ENCODE measurements at regions not wholly inside any gene's neighbourhood (a gene's known extent, or its start where the extent isn't known, plus 50 kb on each side); places are given as distances from the start of the nearest gene placed in this dataset.

GRCh38 chr4:178173771-178174170, 731.5 kb upstream of the AGA start:
- Histone ChIP-seq H3K4me1 (no peaks in the 10 kb centered on the region), H3K36me3 (no peaks in the 10 kb centered on the region), H3K27me3 (no peaks in the 10 kb centered on the region), H3K4me3 (no peak overlapping the region), H3K27ac (no peak overlapping the region), H3K9me3 (no peaks in the 10 kb centered on the region)
- TF ChIP-seq, protein P1, sequence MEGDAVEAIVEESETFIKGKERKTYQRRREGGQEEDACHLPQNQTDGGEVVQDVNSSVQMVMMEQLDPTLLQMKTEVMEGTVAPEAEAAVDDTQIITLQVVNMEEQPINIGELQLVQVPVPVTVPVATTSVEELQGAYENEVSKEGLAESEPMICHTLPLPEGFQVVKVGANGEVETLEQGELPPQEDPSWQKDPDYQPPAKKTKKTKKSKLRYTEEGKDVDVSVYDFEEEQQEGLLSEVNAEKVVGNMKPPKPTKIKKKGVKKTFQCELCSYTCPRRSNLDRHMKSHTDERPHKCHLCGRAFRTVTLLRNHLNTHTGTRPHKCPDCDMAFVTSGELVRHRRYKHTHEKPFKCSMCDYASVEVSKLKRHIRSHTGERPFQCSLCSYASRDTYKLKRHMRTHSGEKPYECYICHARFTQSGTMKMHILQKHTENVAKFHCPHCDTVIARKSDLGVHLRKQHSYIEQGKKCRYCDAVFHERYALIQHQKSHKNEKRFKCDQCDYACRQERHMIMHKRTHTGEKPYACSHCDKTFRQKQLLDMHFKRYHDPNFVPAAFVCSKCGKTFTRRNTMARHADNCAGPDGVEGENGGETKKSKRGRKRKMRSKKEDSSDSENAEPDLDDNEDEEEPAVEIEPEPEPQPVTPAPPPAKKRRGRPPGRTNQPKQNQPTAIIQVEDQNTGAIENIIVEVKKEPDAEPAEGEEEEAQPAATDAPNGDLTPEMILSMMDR (IDR thresholded peaks at IDR 0.05), result no peak
- TF ChIP-seq POLR2A (IDR thresholded peaks at IDR 0.05), result no peak
- no peak for TF ChIP-seq EP300 (IDR thresholded peaks at IDR 0.05)
- no peak for TF ChIP-seq POLR2AphosphoS5 (IDR thresholded peaks at IDR 0.05)
- WGBS, result 78% methylated on average over 6 of the region's 6 CpGs
- no peak for DNase-seq (ENCODE audit: low spot score in 2 of 2)

GRCh38 chr4:178174756-178175155, 732.5 kb upstream of the AGA start:
- no peak for DNase-seq (ENCODE audit: low spot score in 2 of 2)
- Histone ChIP-seq H3K36me3 (no peaks in the 10 kb centered on the region), H3K9me3 (no peaks in the 10 kb centered on the region), H3K27ac (no peak overlapping the region), H3K4me1 (no peaks in the 10 kb centered on the region), H3K4me3 (no peak overlapping the region), H3K27me3 (no peaks in the 10 kb centered on the region)
- WGBS, result 86% methylated on average over 2 of the region's 2 CpGs
- TF ChIP-seq, protein P1 (IDR thresholded peaks at IDR 0.05), result no peak

GRCh38 chr4:178185517-178185916, 743.3 kb upstream of the AGA start:
- no peaks in the 10 kb centered on the region for H3K27me3 ChIP-seq
- no peaks in the 10 kb centered on the region for H3K9me3 ChIP-seq
- H3K27ac ChIP-seq, result no peak overlapping the region
- no peak for DNase-seq (ENCODE audit: low spot score in 2 of 2)
- WGBS, result 57% methylated on average over 3 of the region's 3 CpGs
- no peaks in the 10 kb centered on the region for H3K4me1 ChIP-seq
- no peak overlapping the region for H3K4me3 ChIP-seq
- TF ChIP-seq POLR2AphosphoS5 (IDR thresholded peaks at IDR 0.05) (no peak), POLR2A (IDR thresholded peaks at IDR 0.05) (no peak), EP300 (IDR thresholded peaks at IDR 0.05) (no peak)
- TF ChIP-seq, protein P1 (IDR thresholded peaks at IDR 0.05), result no peak
- no peaks in the 10 kb centered on the region for H3K36me3 ChIP-seq

DNA sequence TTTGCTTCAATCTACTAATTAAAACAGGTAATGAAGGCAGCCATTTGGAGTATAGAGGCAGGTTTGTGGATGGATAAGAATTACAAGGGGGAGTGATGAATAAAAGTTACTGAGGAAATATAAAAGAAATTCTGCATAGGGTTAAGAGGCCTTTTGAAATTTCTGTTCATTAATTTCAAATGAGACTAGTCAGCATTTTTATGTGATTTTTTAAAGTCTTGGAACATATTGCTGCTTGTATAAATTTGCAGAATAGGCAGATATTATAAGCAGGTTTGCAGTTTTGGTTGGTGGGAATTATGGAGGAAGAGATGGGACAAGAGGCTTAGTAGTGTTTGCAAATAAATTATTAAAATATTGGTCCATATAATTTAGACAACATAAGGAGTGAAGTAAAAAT, 750.4 kb upstream of the AGA start:
- Histone ChIP-seq H3K27me3 (no peaks in the 10 kb centered on the region), H3K4me3 (no peak overlapping the region), H3K4me1 (no peaks in the 10 kb centered on the region), H3K36me3 (no peaks in the 10 kb centered on the region), H3K9me3 (no peaks in the 10 kb centered on the region), H3K27ac (no peak overlapping the region)
- no peak for TF ChIP-seq EP300 (IDR thresholded peaks at IDR 0.05)
- TF ChIP-seq POLR2A (IDR thresholded peaks at IDR 0.05), result no peak
- TF ChIP-seq, protein P1 (IDR thresholded peaks at IDR 0.05), result no peak
- no peak for TF ChIP-seq POLR2AphosphoS5 (IDR thresholded peaks at IDR 0.05)
- no peak for DNase-seq (ENCODE audit: low spot score in 2 of 2)

GRCh38 chr4:178196751-178197374, 754.6 kb upstream of the AGA start:
- Histone ChIP-seq H3K4me3 (no peak overlapping the region), H3K27ac (no peak overlapping the region), H3K36me3 (no peaks in the 10 kb centered on the region), H3K4me1 (no peaks in the 10 kb centered on the region), H3K27me3 (no peaks in the 10 kb centered on the region), H3K9me3 (no peaks in the 10 kb centered on the region)
- DNase-seq (ENCODE audit: low spot score in 2 of 2), result no peak
- 74% methylated on average over 6 of the region's 6 CpGs for WGBS
- TF ChIP-seq EP300 (IDR thresholded peaks at IDR 0.05) (no peak), POLR2AphosphoS5 (IDR thresholded peaks at IDR 0.05) (no peak), POLR2A (IDR thresholded peaks at IDR 0.05) (no peak)
- TF ChIP-seq, protein P1 (IDR thresholded peaks at IDR 0.05), result no peak
